Epidermal melanocyte (primary cell): ENCODE measurements at regions not wholly inside any gene's neighbourhood (a gene's known extent, or its start where the extent isn't known, plus 50 kb on each side); places are given as distances from the start of the nearest gene placed in this dataset.
"Not testable (repeated sequence)": the region's sequence is repeated elsewhere in the genome, so short reads cannot be mapped to it uniquely, and the experiment has no call there.

ENCODE experiments used
- DNase-seq: peaks from one replicate; pipeline ENCODE4 v3.0.0; 2011; ENCODE audit warnings: low spot score; ENCODE audit not compliant: insufficient read length

DNA sequence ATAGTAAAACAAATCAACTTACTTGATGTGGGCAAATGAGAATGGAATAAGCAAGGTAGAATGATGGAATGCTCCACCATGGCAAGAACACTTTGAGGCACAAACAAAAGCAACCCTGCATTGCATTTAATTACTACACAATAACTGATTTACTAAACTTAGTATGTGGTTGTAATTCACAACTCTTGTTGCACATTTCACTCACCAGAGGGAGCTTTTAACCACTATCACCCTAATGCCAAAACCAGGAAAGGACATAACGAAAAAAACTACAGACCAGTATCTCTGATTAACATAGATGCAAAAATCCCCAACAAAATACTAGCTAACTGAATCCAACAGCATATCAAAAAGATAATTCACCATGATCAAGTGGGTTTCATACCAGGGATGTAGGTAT lies 659.8 kb downstream of the CPS1 start:
- DNase-seq: peak; percentile 20

DNA sequence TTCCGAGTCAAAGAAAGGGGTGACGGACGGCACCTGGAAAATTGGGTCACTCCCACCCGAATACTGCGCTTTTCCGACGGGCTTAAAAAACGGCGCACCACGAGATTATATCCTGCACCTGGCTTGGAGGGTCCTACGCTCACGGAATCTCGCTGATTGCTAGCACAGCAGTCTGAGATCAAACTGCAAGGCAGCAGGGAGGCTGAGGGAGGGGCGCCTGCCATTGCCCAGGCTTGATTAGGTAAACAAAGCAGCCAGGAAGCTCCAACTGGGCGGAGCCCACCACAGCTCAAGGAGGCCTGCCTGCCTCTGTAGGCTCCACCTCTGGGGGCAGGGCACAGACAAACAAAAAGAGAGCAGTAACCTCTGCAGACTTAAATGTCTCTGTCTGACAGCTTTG lies 663.1 kb downstream of the CPS1 start:
- not testable (repeated sequence) for DNase-seq

DNA sequence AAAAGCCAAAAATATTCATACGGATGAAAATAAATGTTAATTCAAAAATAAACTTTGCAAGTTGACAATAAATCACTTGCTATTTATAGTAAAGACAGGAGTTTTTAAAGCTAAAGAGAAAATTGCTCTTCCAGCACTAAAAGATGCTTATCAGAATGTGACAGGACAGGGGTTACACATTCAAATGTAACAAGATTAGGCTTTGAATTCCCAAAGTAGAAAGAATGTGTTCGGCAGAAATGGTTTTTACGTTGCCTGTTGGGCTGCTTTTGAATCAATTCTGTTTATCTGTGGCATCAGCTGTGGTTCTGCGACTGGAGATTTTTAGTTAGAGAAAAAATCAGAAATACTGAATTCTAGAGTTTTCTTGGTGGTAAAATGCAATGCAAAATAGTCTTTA lies 669.4 kb downstream of the CPS1 start:
- DNase-seq: no peak

DNA sequence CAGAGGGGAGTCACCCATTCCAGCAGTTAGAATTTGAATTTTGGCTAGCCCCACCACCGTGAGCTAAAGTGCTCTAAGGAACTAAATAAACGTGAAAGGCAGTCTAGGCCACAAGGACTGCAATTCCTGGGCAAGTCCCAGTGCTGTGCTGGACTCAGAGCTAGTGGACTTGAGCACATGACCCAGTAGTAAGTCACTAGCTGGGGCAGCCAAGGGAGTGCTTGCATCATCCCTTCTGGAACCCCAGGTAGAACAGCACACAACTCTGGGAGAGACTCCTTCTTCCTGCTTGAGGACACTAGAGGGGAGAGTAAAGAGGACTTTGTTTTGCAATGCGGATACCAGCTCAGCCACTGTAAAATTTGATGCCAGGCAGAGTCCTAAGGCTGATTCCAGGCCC lies 672.2 kb downstream of the CPS1 start:
- DNase-seq: no peak

DNA sequence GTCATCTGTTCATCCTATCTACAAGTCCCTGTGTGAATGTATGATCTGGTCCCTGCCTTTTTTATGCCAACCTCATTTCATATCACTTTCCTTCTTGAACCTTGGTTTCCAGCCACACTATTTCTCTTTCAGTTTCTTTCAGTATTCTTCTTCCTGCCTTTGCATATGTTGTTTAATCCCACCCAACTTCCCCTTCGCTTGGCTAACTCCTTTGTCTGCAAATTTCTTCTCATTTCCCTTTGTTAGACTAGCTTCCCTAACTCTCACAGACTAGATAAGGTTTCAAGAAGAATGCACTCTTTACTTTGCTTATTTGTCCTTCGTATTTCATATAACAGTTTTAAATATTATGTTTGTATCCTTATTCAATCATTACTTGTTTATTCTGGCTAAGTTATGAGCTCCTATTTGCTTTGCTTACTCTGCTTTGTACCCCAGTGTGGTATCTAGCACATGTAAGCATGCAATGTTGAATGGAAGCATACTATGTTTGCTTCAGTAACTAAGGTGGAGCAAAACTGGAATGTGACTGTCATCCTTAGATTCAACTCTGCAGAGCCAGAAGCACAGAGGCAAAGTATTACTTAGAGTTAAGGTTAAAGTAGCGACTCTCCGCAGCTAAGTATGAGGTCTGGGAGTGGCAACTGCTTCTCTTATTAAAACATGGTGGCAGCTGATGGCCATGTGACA lies 681.3 kb downstream of the CPS1 start:
- no peak for DNase-seq

DNA sequence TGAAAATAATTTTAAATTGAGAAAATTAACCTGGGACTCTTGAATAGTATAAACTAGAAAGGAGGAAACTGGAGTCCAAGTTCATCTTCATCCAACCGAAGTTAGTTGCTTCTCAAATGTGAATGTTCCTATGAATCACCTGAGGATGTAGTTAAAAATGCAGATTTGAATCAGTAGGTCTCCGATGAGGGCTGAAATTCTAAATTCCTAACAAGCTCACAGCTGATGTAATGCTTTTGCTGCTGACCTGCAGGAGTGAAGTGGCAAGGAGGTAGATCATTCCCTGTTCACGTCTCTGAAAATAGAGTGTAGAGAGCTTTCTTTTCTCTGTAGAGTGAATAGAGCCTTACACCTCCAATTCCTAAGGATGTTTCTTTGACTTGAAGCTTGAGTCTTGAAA lies 685.5 kb downstream of the CPS1 start:
- DNase-seq: no peak

DNA sequence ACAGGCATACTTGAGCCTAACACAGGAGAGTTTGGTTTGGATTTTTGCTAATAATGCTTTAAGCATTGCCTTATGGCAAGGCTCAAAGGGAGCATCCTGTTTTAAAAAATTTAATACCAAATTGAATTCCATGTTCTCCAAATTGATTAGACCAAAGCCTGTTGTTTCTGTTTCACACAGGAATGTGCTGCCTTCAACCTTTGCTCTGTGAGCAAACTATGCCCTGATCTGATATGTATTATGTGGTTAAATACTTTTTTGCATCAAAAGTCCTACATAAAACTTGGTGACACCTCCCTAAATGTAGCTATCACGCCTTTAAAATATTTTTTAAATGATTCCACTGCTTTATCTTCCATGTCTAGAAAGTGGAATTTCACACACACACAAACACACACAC lies 691.4 kb downstream of the CPS1 start:
- DNase-seq: no peak

DNA sequence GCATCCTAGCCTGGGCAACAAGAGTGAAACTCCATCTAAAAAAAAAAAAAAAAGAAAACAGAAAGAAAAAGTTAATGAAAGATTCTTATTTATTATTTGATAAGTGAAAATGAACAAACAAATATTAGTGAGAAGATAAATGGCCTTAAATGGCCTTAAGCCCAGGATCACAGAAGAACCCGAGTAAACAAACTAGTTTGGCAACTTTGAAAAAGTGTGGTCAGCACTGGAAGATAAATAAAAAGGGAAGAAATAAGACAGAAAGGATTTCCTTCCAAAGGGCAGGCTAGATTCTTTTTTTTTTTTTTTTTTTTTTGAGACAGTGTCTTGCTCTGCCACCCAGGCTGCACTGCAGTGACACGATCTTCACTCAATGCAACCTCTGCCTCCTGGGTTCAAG lies 692.4 kb downstream of the CPS1 start:
- no peak for DNase-seq

DNA sequence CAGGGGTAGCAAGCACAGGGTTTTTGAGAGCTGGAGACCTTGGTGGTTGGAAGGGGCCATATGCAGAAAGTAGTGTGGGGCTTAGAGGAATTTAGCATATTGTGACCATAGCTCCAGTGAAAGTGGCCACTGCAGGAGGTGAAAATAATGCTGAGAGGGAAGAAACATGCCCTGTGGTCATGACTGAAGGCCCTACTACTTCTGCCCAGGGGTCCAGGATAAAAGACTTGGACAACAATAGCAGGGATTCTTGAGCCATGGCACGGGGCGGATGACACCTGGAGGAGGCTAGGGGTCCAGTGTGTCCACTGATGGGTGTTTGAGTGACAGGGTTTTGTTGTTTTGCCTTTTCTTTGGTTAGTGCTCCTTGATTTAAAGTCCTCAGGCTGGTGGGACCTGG lies 694.6 kb downstream of the CPS1 start:
- DNase-seq: no peak

DNA sequence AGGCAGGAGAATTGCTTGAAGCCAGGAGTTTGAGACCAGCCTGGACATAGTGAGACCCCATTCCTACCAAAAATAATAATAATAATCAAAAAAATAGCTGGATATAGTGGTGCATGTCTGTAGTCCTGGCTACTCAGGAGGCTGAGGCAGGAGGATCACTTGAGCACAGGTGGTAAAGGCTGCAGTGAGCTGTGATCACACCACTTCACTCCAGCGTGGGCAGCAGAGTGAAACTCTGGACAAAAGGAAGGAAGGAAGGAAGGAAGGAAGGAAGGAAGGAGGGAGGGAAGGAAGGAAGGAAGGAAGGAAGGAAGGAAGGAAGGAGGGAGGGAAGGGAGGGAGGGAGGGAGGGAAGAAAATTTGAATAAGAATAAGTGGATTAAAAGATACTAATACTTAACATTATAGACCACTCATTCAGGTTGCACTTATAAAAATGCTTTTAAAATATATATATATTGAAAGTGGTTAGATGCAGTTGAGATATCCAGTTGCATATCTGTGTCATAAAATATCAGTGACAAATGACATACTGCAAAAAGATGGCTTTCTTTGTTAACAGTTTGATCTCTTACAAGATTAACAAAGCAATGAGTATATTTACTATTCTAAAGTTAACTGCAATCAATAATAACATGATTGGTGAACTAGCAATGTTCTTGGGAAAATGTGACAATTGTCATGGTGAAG lies 702.4 kb downstream of the CPS1 start:
- DNase-seq: no peak

DNA sequence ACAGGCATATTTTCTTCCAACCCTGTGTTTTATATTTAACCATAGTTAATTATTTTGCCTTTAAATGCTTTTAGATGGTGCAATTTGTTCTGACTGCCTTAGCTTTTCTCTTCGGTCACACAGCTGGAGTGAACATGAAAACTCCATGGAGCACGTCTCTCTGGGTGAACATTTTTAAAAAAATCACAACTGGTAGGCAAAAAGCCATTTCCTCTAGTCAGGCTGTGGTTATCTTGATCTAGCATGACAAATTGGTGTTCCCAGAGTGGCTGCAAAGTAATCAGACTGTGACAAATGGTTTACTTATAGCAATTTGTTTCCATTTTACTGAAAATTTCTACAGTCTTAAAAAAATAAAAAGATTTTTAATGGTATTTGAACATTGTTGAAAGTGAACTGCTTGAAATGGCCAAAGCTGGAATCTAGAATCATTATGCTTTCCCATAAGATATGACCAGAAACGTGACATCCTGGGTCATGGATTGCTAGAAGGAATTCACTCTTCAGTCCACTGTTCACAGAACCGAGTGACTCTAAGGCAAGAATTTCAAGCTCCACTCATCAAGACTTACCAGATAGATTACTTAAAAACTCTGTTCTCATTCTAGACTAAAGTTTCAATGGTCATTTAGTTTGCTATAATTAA lies 703.6 kb downstream of the CPS1 start:
- DNase-seq: no peak

DNA sequence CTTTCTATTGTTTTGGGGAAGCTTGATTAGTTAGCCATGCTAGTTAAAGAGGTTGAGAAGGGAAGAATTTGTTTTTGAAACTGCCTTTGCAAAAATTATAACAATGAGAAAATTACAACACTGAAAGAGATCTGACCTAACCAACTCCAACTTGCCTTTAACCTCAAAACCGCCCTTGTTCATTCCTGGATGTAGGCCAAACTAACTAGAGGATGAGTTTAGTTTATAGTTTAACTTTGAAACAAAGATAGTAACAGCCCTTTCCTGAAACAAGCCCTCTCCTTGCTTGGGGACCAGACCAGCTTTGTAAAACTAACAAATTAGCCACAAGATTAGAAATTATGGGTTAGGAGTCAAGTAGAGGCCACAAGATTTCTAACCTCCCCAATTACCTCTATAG lies 713.9 kb downstream of the CPS1 start:
- no peak for DNase-seq

DNA sequence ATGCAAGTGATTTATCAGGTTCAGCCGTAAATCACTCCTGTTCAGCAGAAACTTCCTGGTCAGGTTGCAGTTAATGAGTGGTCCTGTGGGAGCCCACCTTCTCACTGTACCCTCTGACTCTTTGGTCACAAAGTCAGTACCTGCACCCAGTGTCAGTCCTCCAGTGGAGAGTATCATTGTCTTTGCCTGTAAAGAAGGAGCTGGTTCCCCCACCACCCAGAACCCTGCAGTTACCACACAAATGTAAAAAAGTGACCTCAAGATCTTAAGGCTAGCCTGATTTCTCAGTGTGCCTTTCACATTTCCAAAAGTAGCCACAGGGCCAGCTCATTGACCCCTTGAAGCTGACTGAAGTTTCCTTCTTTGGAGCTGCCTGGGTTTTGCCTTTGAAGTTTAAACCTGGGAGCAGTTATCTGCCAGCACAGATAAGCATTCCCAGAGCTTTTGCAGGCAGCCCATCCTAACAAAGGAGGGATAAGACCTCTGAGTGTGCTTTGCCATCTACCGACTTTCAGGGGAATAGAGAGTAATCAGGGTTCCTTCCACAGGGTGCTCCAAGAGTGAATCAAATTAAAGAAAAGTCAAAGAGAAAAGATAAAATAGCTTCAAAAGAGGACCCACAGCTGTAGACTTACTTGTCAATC lies 725.2 kb downstream of the CPS1 start:
- no peak for DNase-seq

DNA sequence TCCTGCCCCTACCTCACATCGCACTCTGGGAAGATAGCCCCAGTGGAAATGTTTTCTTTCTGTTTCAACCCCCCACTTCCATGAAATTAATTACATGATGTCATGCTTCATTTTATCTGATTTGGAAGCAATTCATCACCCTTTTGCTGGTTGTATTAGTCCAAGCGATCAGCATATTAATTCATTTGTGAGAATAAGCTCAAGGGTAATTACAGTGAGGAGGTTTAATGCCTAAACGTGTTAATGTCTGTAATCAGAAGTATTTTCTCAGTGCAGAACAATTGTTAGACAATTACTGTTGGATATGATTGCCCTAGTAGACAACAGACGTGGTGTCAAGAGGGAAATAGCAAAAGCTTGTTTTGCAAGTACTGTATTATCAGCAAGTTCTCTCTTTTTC lies 746.3 kb downstream of the CPS1 start:
- DNase-seq: no peak

DNA sequence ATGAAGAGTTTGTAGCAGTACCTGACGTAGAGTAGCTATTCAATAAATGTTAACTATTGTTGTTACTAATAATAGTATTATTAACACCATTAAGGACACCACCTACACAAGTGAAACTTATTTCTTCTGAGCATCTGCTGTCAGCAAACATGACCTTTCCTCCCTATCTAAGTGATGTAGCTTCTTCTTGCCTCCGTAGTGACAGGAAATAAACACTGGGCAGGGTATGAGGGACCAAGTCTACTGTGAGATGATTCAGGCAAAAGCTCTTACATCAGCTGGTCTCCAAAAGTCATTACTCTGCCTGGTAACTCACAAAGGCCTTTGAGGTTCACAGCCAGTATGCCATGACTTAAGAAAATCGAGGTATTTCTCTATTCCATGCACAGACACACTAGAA lies 750.5 kb downstream of the CPS1 start:
- DNase-seq: no peak
